Uterus (tissue), 2 donors: ENCODE measurements at regions not wholly inside any gene's neighbourhood (a gene's known extent, or its start where the extent isn't known, plus 50 kb on each side); places are given as distances from the start of the nearest gene placed in this dataset.

Experiments
- POLR2A ChIP-seq, 2 donors: fragments of 450-650 bp; IDR thresholded peaks; one replicate each; pipeline ENCODE4 v1.6.1; 2016; ENCODE audit warnings: antibody characterized with exemption in 2 of 2, mild to moderate bottlenecking in 1 of 2, moderate library complexity in 1 of 2
- TF ChIP-seq, protein P1 (sequence below), 4 experiments: fragments of 200-600 bp in 2 of 4; fragments of 450-650 bp in 2 of 4; sonication (generic) in 2 of 4; IDR thresholded peaks; one replicate each; pipeline ENCODE4 v1.5.1; 2016 to 2019; ENCODE audit warnings: antibody characterized with exemption in 4 of 4, mild to moderate bottlenecking in 2 of 4, moderate library complexity in 1 of 4

DNA sequence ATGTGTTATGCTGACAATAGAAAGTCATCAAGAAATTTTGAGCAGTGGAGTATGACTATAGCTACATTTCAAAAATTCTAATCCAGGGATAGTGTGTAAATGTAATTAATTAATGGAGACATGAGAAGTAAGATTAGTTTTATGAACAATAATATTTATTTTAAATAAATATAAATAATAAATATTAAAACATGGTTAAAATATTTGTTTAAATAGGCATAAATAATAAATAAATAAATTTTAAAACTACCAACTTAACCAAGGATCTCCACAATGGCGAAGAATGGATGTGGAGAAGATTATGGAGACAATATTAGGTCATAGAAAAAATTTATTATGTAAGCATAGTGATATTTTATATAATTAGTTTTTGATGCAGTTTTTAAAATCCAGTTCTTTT lies 588.2 kb upstream of the NOVA1 start:
- TF ChIP-seq, protein P1, sequence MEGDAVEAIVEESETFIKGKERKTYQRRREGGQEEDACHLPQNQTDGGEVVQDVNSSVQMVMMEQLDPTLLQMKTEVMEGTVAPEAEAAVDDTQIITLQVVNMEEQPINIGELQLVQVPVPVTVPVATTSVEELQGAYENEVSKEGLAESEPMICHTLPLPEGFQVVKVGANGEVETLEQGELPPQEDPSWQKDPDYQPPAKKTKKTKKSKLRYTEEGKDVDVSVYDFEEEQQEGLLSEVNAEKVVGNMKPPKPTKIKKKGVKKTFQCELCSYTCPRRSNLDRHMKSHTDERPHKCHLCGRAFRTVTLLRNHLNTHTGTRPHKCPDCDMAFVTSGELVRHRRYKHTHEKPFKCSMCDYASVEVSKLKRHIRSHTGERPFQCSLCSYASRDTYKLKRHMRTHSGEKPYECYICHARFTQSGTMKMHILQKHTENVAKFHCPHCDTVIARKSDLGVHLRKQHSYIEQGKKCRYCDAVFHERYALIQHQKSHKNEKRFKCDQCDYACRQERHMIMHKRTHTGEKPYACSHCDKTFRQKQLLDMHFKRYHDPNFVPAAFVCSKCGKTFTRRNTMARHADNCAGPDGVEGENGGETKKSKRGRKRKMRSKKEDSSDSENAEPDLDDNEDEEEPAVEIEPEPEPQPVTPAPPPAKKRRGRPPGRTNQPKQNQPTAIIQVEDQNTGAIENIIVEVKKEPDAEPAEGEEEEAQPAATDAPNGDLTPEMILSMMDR (IDR thresholded peaks at IDR 0.05): no peak
- no peak for TF ChIP-seq POLR2A (IDR thresholded peaks at IDR 0.05)
